22Rv1 (cell line): ENCODE measurements at regions not wholly inside any gene's neighbourhood (a gene's known extent, or its start where the extent isn't known, plus 50 kb on each side); places are given as distances from the start of the nearest gene placed in this dataset.

Source experiments
- ZFX ChIP-seq: fragments of 450-650 bp; IDR thresholded peaks from 2 replicates; pipeline ENCODE4 v1.6.1; 2017; ENCODE audit warnings: antibody characterized with exemption, borderline replicate concordance
- TF ChIP-seq, protein P1 (sequence below): fragments of 450-650 bp; IDR thresholded peaks from 2 replicates; pipeline ENCODE4 v1.5.1; 2017; ENCODE audit warnings: mild to moderate bottlenecking

GRCh38 chr3:162626172-162626571 is 1129.6 kb downstream of the OTOL1 start:
- TF ChIP-seq, protein P1, sequence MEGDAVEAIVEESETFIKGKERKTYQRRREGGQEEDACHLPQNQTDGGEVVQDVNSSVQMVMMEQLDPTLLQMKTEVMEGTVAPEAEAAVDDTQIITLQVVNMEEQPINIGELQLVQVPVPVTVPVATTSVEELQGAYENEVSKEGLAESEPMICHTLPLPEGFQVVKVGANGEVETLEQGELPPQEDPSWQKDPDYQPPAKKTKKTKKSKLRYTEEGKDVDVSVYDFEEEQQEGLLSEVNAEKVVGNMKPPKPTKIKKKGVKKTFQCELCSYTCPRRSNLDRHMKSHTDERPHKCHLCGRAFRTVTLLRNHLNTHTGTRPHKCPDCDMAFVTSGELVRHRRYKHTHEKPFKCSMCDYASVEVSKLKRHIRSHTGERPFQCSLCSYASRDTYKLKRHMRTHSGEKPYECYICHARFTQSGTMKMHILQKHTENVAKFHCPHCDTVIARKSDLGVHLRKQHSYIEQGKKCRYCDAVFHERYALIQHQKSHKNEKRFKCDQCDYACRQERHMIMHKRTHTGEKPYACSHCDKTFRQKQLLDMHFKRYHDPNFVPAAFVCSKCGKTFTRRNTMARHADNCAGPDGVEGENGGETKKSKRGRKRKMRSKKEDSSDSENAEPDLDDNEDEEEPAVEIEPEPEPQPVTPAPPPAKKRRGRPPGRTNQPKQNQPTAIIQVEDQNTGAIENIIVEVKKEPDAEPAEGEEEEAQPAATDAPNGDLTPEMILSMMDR, result no peak
- no peak for TF ChIP-seq ZFX
